GM19324 (cell line): ENCODE measurements at regions not wholly inside any gene's neighbourhood (a gene's known extent, or its start where the extent isn't known, plus 50 kb on each side); places are given as distances from the start of the nearest gene placed in this dataset.
"Not testable (repeated sequence)": the region's sequence is repeated elsewhere in the genome, so short reads cannot be mapped to it uniquely, and the experiment has no call there.

Experiments
- ATAC-seq: cut with Tn5 transposase; IDR thresholded peaks from one replicate; pipeline ENCODE4 v1.9.1; 2021; ENCODE audit warnings: mild to moderate bottlenecking, moderate library complexity; ENCODE audit not compliant: unreplicated experiment, low FRiP score

GRCh38 chr1:118828038-118828437 is 160.1 kb downstream of the TBX15 start:
- ATAC-seq: no peak

- no peak for ATAC-seq
These were observed 160.5 kb downstream of the TBX15 start for GRCh38 chr1:118827636-118828035.

DNA sequence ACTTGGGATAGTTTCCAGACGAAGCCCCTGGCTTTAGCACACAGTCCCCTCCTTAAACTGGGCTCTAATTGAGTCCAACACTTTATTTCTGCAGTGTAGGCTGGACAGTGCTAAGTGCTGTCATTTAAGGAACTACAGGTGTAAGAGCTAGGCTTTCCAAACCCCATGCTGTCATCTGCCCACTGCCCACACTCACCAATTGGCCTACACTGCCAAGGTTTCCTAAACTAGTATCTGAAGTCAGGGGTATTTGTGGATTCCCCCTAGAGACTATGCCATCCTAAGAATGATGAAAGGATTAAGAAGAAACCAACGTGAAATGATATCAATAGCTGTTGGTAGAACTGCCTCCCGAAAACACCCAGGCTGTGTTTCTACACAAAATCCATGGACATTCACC is 160.9 kb downstream of the TBX15 start:
- ATAC-seq: no peak

- no peak for ATAC-seq
These were observed 161.5 kb downstream of the TBX15 start for GRCh38 chr1:118826669-118827068.

DNA sequence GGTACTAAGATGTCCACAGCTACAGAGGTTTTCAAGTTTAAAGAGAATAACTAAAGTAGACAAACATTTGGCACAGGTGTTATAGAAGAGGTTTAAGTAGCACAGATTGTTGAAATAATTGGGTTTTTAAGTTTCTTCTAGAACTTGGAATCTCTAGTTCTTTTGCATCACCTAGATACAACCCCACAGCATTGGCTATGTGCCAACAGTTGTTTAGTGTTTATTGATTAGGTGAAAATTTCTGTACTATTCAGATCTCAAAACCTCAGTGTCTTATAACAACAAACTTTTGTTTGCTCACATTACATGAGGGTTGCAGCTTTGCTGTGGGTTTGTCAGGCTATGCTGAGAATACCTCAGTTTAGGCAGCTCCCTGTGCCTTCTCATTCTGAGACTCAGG is 162.5 kb downstream of the TBX15 start:
- ATAC-seq: no peak

DNA sequence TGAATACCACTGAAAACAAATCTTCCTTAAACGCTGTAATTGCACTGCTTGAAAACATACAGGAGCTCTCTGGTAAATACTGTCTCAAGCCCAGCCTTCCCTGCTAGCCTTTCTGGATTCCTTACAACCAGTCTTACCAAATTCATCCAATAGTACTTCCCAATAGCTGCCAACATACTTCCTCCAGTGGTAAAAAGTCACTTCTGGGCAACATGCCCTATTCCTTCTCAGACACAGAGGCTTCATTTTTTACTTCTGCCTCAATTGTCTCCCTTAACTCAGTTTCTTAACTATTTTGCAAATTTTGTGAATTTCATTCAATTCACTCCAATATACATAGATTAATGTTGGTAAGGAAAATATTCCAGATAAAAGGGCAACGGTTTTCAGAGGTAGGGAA is 166.3 kb downstream of the TBX15 start:
- no peak for ATAC-seq

DNA sequence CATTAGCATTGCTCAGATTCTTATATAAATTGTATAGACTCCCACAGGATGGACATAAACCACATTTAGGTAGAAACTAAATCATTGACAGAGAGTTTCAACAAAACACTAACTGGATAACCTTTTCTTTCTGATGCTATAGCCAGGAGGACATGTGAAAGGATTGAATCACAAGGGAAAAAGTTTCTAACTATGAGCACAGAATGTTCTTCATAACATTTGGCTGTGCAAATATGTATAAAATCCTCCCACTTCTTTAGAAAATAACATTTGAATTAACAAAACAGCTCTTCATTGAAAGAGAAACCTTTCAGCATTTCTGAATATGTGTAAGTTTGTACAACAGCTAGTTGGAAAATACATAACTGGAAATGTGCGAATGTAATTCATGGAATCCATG is 167.3 kb downstream of the TBX15 start:
- no peak for ATAC-seq

DNA sequence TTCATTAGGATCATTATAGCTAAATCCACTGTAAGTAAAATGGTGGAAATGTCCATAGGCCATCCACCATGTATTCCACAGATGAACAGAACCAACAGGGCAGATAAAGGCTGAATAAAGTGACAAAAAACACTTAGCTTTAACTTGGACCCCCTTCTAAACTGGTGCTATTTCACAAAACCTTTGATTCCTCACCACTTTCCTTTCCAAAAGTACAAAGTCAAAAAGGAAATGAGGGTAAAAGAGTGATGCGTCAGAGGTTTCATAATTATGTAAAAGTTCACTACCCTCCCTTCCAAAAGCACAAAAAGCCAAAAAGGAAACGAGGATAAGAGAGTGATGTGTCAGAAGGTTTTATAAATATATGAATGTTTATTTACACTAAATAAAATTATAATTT is 172.2 kb downstream of the TBX15 start:
- no peak for ATAC-seq

DNA sequence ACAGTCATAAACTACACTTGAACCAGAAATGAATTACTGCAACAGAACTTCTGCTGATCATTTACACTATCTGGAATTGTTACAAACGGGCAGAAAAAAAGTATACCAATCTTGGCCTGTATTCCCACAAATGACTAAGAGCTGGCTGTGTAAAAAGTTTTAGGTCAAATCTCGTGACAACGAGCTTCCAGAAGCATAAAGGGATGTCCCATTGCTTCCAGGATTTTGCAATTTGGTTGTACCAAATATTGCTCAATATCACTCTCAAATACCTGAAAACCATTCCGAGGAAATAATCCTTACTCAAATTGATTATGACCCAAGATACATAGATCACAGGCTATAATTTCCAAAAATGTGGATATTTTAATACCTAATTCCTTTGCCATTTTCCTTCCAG is 175.6 kb downstream of the TBX15 start:
- ATAC-seq: no peak

DNA sequence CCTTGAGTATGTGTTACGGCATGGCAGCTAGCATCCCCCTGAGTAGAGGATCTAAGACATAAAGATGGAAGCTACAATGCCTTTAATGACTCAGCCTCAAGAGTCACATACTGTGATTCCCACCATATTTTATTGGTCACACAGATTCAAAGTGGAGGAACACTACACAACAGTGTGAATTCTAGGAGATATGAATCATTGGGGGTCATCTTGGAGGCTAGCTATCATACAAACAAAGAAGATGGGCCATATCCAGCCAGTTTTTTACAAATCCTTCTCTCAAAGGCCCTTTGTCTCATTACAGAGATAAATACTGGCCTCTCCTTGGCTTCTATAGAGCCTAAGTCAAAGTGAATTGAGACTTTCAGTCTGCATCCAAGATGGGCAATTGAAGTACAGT is 177.0 kb downstream of the TBX15 start:
- no peak for ATAC-seq

- ATAC-seq: no peak
These were observed 178.6 kb downstream of the TBX15 start for GRCh38 chr1:118809586-118809985.

DNA sequence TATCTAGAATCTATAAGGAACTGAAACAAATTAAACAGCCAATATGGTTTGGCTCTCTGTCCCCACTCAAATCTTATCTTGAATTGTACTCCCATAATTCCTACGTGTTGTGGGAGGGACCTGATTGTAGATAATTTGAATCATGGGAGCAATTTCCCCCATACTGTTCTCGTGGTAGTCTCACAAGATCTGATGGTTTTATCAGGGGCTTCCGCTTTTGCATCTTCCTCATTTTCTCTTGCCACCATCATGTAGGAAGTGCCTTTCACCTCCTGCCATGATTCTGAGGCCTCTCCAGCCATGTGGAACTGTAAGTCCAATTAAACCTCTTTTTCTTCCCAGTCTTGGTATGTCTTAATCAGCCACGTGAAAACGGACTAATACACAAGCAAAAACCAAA is 185.0 kb downstream of the TBX15 start:
- ATAC-seq: not testable (repeated sequence)

- ATAC-seq: no peak
These were observed 196.9 kb downstream of the TBX15 start for GRCh38 chr1:118791094-118791691.

- no peak for ATAC-seq
These were observed 199.7 kb downstream of the TBX15 start for GRCh38 chr1:118788463-118788862.

- ATAC-seq: no peak
These were observed 201.5 kb downstream of the TBX15 start for GRCh38 chr1:118786454-118787155.

- ATAC-seq: no peak
These were observed 202.9 kb downstream of the TBX15 start for GRCh38 chr1:118785246-118785645.

GRCh38 chr1:118783095-118783758 is 204.9 kb downstream of the TBX15 start:
- ATAC-seq: no peak

- ATAC-seq: no peak
These were observed 214.5 kb downstream of the TBX15 start for GRCh38 chr1:118773656-118774055.

- no peak for ATAC-seq
These were observed 220.2 kb downstream of the TBX15 start for GRCh38 chr1:118767971-118768370.

DNA sequence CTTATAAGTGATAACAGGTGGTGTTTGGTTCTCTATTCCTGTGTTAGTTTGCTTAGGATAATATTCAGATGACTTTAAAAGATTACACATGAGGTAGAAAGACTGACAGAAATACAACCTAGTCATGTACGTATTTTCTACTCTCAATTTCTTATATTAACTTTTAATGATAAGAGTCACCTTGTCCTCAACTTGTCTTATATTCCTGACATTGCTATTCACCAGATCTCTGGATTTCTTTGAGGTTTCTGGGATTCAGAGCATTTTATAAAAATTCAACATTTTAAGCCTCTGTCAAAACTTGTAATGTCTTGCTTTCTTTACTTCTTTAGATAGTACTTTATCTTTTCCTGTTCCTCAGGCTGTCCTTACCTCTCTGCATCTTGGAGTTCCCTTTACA is 234.2 kb downstream of the TBX15 start:
- ATAC-seq: no peak

GRCh38 chr1:118751166-118751565 is 237.0 kb downstream of the TBX15 start:
- no peak for ATAC-seq

GRCh38 chr1:118744420-118744819 is 243.7 kb downstream of the TBX15 start:
- no peak for ATAC-seq
